Prostate gland (tissue), 2 donors: ENCODE measurements at regions not wholly inside any gene's neighbourhood (a gene's known extent, or its start where the extent isn't known, plus 50 kb on each side); places are given as distances from the start of the nearest gene placed in this dataset.

Experiments used
- CTCF ChIP-seq, 4 experiments: fragments of 200-600 bp in 2 of 4; fragments of 450-650 bp in 2 of 4; sonication (generic) in 2 of 4; IDR thresholded peaks; 1 replicate in 3 of 4; 2 replicates in 1 of 4; pipeline ENCODE4 v1.5.1; 2016 to 2019; ENCODE audit warnings: antibody characterized with exemption in 4 of 4, mild to moderate bottlenecking in 2 of 4, moderate library complexity in 2 of 4
- POLR2A ChIP-seq: fragments of 450-650 bp; IDR thresholded peaks from one replicate; pipeline ENCODE4 v1.6.1; 2016; ENCODE audit warnings: antibody characterized with exemption, mild to moderate bottlenecking

GRCh38 chr6:97443408-97444080 is 160.5 kb upstream of the MMS22L start:
- TF ChIP-seq CTCF (IDR thresholded peaks at IDR 0.05) (no peak), POLR2A (no peak)
